ENCODE measurements at regions not wholly inside any gene's neighbourhood (a gene's known extent, or its start where the extent isn't known, plus 50 kb on each side); places are given as distances from the start of the nearest gene placed in this dataset.

- no peak for DNase-seq (ENCODE audit: low spot score)
Observed at GRCh38 chr4:3818371-3818770, 52.2 kb downstream of the ADRA2C start.

DNA sequence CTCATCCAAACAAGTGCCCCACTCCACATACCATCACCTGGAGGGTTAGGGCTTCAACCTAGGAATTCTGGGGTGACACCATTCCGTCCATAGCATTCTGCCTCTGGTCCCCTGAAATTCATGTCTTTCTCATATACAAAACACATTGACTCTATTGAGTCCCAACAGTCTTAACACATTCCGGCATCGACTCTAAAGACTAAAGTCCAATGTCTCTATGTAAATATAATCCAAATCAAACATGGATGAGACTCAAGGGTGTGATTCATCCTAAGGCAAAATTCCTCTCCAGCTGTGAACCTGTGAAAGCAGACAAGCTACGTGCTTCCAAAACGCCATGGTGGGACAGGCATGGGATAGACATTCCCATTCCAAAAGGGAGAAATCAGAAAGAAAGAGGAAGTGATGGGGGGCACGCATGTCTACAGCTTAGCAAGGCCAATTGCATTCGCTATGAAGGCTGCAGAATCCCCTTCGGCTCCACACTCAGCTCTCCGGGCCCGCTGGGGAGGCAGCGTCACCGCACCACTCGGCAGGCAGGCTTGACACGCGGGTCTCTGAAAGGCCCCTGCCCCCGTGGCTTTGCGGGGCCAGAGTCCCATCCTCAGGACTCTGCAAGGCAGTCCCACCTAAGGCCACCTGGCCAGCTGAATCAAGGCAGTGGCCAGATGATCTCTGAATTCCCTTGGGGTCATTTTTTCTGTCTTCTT, 53.2 kb downstream of the ADRA2C start:
- no peak for DNase-seq (ENCODE audit: low spot score)

- no peak for DNase-seq (ENCODE audit: low spot score)
Observed at GRCh38 chr4:3820016-3820805, 54.0 kb downstream of the ADRA2C start.

GRCh38 chr4:3820806-3821579, 54.8 kb downstream of the ADRA2C start:
- no peak for DNase-seq (ENCODE audit: low spot score)

DNA sequence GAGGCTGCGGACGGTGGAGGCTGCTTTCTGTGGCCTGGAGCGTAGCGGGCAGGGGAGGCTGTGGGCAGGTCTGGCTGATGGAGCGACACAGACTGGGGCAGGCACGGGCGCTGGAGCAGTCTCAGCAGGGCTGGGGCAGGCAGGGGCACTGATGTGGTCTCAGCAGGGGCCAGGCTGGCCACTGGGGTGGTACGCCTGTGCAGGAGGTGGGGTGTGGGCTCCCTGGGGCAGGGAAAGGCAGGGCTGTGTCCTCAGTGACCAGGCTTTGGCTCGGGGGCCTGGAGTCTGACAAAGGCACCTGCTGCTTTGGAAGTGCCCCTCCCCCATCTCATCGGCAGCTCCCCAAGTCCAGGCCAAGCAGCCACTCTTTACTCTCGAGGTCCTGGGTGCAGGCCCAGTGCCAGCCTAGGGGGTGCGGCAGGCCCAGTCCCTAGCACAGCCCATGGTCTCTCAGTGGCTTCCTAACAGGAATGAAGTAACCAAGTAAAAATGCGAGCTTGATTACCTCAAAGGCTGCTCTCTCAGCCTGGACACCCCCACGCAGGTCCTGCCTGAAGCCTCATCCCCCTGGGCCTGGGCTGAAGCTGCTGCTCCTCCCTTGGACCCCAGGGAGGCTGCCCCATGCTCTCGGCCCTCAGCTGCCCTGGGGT, 55.5 kb downstream of the ADRA2C start:
- DNase-seq (ENCODE audit: low spot score) = no peak

GRCh38 chr4:3822230-3822947, 56.2 kb downstream of the ADRA2C start:
- DNase-seq (ENCODE audit: low spot score) = peak; percentile 8

- no peak for DNase-seq (ENCODE audit: low spot score)
Observed at GRCh38 chr4:3823496-3824341, 57.5 kb downstream of the ADRA2C start.

GRCh38 chr4:3824521-3825270, 58.5 kb downstream of the ADRA2C start:
- DNase-seq (ENCODE audit: low spot score) = no peak

- no peak for DNase-seq (ENCODE audit: low spot score)
Observed at GRCh38 chr4:3825530-3825929, 59.3 kb downstream of the ADRA2C start.

GRCh38 chr4:3826247-3827172, 60.3 kb downstream of the ADRA2C start:
- DNase-seq (ENCODE audit: low spot score) = no peak

DNA sequence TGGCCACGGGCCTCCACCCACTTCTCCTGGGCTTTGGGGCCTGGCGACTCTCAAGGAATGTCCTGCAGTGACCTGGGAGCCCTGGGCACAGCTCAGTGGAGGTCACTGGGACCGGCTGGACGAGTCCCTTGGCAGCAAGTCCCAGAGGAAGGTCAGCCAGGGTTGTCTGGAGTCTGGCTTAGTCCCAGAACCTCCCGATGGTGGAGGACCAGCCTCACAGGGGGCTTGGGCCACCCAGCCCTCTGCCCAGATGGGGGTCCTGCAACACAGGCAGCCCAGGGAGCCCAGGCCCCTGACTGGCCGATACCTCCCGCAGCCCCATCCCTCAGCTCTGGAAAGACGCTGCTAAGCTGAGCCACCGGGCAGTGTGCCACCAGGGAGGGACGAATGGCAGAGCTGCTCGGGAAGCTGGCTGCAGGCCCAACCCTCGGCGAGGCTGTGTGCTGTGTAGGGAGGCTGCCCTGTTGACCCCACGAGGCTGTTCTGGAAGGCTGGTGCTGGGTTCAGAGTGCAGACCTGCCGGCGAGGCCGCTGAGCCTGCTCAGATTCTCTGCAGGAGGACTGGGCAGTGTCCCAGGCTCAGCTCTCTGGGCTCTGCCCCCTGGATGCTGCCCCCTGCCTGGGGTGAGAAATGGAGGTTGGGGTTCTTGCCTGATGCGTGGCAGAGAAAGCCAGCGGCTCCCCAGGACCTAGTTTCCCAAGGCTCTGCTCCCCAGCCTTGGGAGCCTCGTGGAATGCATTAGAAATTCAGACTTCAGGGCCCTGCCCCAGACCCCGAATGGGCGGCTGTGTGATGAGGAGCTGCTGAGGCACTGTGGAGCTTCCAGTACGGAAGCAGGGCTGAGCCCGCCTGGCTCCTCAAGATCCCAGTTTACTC, 61.7 kb downstream of the ADRA2C start:
- peak; percentile 64 for DNase-seq (ENCODE audit: low spot score)

GRCh38 chr4:3828546-3828945, 62.4 kb downstream of the ADRA2C start:
- DNase-seq (ENCODE audit: low spot score) = no peak

DNA sequence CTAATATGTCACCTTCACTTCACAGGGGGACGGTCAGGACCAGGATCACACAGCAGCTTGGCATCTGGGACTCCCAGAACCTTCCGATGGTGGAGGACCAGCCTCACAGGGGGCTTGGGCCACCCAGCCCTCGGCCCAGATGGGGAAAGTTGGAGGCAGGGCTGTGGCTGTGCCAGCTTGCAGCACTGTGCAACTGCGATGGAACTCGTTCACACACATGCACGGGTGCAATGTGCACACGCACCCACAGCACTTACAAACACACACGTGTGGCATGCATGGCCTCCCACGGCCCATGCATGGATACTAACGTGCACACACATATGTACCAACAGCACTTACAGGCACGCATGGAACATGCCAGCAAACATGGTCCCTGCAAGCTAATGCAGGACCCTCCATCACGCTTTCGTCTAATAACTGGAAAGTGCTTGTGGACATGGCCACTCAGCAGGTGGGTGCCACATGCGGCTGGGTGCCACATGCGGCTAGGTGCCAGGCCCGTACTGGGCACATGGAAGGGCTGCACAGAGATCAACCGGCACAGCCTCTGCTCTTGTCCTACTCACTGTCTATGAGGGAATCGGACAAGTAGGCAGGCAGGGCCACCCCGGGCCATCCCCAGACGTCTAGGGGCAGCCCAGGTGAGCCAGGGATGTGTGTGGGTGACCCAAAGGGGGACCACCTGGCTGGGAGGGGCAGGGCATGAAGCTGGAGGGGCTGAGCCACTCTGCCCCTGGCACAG, 63.2 kb downstream of the ADRA2C start:
- DNase-seq (ENCODE audit: low spot score) = no peak

DNA sequence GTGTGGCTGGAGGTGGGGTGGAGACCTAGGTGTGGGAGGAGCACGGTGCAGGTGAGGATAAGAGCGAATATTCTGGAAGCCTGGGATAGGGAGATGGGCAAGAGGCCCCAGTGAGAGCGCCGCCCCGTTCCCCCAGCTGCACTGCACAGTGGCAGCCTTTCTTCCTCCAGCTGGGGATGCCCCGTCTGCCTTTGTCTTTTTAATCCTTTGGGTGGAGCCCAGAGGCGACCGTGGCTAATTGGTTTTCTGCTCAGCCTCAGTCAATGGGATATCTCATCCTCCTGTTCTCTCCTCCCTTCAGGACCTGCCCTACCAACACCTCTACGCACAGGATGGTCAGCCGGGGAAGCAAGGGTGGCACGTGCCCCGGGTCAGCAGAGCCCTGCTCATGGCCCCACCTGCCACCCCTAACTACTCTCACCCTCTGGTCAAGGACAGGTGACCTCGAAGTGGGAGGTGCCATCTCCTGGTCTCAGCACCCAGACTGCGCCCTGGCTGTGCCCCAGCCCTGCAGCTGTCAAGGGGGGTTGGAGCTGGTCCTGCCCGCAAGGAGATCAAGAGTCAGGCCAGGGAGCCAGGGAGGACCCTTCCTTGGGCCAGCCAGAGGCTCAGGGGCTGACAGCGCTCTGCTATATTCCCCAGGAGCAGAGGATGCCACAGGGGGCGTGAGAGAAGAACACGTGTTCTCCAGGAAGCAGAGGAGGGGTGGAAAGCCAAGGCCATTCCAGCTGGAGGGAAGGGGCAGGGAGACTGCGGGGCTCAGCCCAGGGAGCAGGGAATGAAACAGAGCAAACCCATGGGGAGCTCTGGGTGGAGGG, 64.0 kb downstream of the ADRA2C start:
- DNase-seq (ENCODE audit: low spot score) = no peak

- DNase-seq (ENCODE audit: low spot score) = no peak
Observed at GRCh38 chr4:3830774-3831528, 64.8 kb downstream of the ADRA2C start.
